ENCODE measurements at regions not wholly inside any gene's neighbourhood (a gene's known extent, or its start where the extent isn't known, plus 50 kb on each side); places are given as distances from the start of the nearest gene placed in this dataset.

GRCh38 chr6:2414885-2415547, 169.6 kb upstream of the GMDS start:
- DNase-seq, result no peak

GRCh38 chr6:2412731-2413130, 167.3 kb upstream of the GMDS start:
- no peak for DNase-seq

GRCh38 chr6:2410656-2411380, 165.4 kb upstream of the GMDS start:
- DNase-seq, result no peak

- DNase-seq, result no peak
Observed at GRCh38 chr6:2407525-2407924, 162.1 kb upstream of the GMDS start.

GRCh38 chr6:2404211-2404929, 159.0 kb upstream of the GMDS start:
- DNase-seq, result no peak

- no peak for DNase-seq
Observed at GRCh38 chr6:2403546-2403945, 158.1 kb upstream of the GMDS start.

GRCh38 chr6:2396846-2397630, 151.6 kb upstream of the GMDS start:
- no peak for DNase-seq

GRCh38 chr6:2396042-2396657, 150.7 kb upstream of the GMDS start:
- no peak for DNase-seq

- DNase-seq, result no peak
Observed at GRCh38 chr6:2388554-2389324, 143.3 kb upstream of the GMDS start.

- DNase-seq, result no peak
Observed at GRCh38 chr6:2387445-2387844, 142.0 kb upstream of the GMDS start.

- DNase-seq, result no peak
Observed at GRCh38 chr6:2385471-2385983, 140.1 kb upstream of the GMDS start.

GRCh38 chr6:2384528-2384927, 139.1 kb upstream of the GMDS start:
- no peak for DNase-seq

GRCh38 chr6:2381872-2382661, 136.7 kb upstream of the GMDS start:
- DNase-seq, result no peak

GRCh38 chr6:2378891-2379652, 133.7 kb upstream of the GMDS start:
- no peak for DNase-seq

GRCh38 chr6:2378046-2378657, 132.7 kb upstream of the GMDS start:
- DNase-seq, result no peak

GRCh38 chr6:2376429-2377355, 131.3 kb upstream of the GMDS start:
- DNase-seq, result no peak

GRCh38 chr6:2375443-2375842, 130.0 kb upstream of the GMDS start:
- DNase-seq, result no peak

GRCh38 chr6:2369606-2370005, 124.2 kb upstream of the GMDS start:
- DNase-seq, result no peak

GRCh38 chr6:2363211-2363610, 117.8 kb upstream of the GMDS start:
- no peak for DNase-seq

All from NCI-H2081 treated with DMSO at 0.1 percent for 48 hours (cell line).